Rectal smooth muscle tissue (tissue), 1 donor: ENCODE measurements at regions not wholly inside any gene's neighbourhood (a gene's known extent, or its start where the extent isn't known, plus 50 kb on each side); places are given as distances from the start of the nearest gene placed in this dataset.

ENCODE experiments used
- H3K27ac ChIP-seq: one replicate; pipeline ENCODE4 v1.7.0; 2013; ENCODE audit warnings: low read depth, low read length, inconsistent platforms
- H3K27me3 ChIP-seq: one replicate; pipeline ENCODE4 v1.7.0; 2013; ENCODE audit warnings: low read length; ENCODE audit not compliant: control insufficient read depth, insufficient read depth
- H3K36me3 ChIP-seq: one replicate; pipeline ENCODE4 v1.7.0; 2013; ENCODE audit warnings: low read length; ENCODE audit not compliant: control insufficient read depth, insufficient read depth
- H3K4me1 ChIP-seq: one replicate; pipeline ENCODE4 v1.7.0; 2013; ENCODE audit warnings: low read length; ENCODE audit not compliant: control insufficient read depth, insufficient read depth
- H3K4me3 ChIP-seq: one replicate; pipeline ENCODE4 v1.7.0; 2013; ENCODE audit warnings: low read length
- H3K9ac ChIP-seq: one replicate; pipeline ENCODE4 v1.7.0; 2013; ENCODE audit warnings: low read length

DNA sequence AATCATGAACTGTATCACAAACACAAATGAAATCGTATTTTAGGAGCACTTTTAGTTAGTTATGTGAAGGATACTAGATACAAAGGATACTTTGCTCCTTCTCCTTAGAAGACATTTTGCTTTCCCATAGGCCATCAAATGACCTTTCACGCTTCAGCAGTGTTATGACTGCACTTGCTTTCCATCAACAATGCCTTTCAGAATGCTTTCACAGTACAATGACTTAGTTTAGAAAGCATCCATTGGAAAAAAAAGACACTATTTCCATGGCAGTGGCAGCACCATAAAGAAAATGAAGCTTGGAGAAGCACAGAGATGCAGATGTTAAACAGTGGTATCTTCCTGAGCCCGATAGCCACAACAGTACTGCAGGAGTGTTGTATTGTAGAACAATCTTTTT is 203.9 kb downstream of the PCSK1 start:
- H3K4me3 ChIP-seq: no peak overlapping the region
- no peak overlapping the region for H3K27ac ChIP-seq
- H3K36me3 ChIP-seq: no peaks in the 10 kb centered on the region
- H3K27me3 ChIP-seq: no peaks in the 10 kb centered on the region
- H3K4me1 ChIP-seq: no peaks in the 10 kb centered on the region
- no peak overlapping the region for H3K9ac ChIP-seq

DNA sequence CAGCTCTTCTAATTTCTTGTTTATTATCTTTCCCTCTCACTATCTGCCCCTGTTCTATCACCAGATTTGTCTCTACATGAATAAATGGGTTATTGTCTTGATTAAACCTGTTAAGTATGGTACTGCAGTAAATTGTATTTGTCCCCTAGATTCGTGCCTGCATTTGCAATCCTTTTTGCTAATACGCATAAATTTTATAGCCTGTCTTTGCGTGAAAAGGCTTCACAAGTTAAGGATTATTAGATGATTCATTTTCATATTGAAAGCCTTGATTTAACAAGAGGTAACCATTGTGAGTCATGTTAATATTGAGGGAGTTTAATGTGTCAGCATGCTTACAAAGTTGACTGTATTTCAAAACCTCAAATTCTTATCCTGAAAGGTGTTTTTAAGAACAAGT is 204.6 kb downstream of the PCSK1 start:
- Histone ChIP-seq H3K36me3 (no peaks in the 10 kb centered on the region), H3K9ac (no peak overlapping the region), H3K4me1 (no peaks in the 10 kb centered on the region), H3K27ac (no peak overlapping the region), H3K27me3 (no peaks in the 10 kb centered on the region), H3K4me3 (no peak overlapping the region)

DNA sequence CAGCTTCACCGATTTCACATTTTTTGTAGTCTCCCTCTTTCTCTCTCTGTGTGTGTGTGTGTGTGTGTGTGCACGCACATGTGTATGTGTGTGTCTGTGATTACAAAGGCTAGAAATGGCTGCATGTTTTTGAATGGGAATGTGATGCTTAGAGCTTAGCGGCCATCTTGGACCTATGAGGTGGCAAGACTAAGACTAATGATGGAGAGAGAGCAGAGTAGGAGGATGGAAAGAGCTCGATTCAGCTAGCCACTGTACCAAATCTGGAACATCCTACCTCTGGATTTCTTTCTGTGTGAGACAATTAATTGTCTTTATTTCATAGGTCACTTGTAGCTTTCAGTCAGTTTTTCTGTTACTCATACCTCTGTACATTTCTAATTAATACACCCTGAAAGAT is 205.1 kb downstream of the PCSK1 start:
- H3K9ac ChIP-seq: no peak overlapping the region
- no peaks in the 10 kb centered on the region for H3K36me3 ChIP-seq
- no peaks in the 10 kb centered on the region for H3K27me3 ChIP-seq
- H3K27ac ChIP-seq: no peak overlapping the region
- H3K4me1 ChIP-seq: no peaks in the 10 kb centered on the region
- H3K4me3 ChIP-seq: no peak overlapping the region

DNA sequence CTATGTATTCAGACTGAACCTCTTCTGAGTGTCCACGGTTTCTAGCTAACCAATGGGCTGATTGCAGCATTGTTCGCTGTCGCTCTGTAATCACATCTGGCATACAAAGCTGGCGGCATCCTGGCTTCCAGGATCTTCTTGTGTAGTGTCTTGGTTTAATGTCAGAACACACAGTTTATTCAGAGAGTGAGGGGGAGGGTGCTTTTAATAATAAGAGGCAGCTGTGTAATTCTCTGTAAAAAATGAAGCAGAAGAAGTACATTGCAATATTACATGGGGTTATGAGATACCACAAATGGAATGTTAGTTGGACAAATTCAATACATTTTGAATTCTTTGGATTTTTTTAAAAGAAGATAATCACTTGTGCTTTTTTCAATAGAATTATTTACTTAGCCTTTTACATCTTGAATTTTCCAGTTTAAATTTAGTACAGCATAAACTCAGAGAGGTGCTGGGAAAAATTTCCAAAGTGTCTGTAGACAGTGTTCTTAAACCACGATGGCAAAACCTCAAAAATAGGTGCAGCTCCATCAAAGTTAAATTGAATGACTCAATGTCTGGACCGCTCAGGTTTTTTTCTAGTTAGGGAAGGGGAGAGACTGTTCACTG is 206.0 kb downstream of the PCSK1 start:
- H3K4me1 ChIP-seq: no peaks in the 10 kb centered on the region
- no peak overlapping the region for H3K9ac ChIP-seq
- no peaks in the 10 kb centered on the region for H3K27me3 ChIP-seq
- H3K27ac ChIP-seq: no peak overlapping the region
- no peaks in the 10 kb centered on the region for H3K36me3 ChIP-seq
- H3K4me3 ChIP-seq: no peak overlapping the region

DNA sequence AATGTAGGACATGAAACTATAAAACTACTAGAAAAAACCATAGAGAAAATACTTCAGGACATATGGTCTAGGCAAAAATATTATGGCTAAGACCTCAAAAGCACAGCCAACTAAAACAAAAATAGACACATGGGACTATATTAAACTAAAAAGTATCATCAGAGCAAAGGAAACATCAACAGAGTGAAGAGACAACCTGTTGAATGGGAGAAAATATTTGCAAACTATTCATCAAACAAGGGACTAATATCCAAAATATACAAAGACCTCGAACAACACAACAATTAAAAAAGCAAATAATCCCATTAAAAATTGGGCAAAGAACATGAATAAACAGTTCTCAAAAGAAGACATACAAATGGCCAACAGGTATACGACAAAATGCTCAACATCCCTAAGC is 210.9 kb downstream of the PCSK1 start:
- Histone ChIP-seq H3K4me1 (no peaks in the 10 kb centered on the region), H3K27me3 (no peaks in the 10 kb centered on the region), H3K9ac (no peak overlapping the region), H3K36me3 (no peaks in the 10 kb centered on the region), H3K27ac (no peak overlapping the region), H3K4me3 (no peak overlapping the region)

DNA sequence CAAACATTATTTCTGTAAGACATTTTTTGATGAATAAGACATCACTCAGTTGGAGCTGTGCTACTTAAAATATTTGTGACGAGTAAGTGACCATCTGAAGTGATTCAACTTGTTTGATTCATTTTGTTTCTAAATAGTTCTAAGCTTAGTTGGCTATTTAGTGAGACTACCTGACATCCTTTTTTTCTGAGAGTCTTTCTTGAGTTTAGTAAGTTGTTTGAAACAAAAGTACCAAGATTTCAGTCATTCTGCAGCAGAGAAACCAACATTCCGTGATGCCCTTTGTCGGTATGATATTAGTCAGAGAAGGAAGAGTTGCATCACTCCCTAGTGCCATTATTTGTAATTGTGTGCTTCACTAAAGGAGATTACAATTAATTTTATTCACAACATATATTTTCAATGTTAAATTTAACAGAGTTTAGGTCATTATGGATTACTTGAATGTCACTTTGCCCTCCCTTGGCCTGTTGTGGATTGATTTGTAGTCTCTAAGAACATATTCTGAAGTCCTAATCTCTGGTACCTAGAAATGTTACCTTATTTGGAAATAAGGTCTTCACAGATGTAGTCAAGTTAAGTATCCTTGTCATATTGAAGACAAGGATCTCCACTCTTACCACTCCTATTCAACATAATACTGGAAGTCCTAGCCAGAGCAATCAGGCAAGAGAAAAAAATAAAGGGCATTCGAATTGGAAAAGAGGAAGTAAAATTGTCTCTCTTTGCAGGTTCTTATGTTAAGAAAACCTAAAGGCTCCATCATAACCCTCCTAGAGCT is 212.2 kb downstream of the PCSK1 start:
- H3K9ac ChIP-seq: no peak overlapping the region
- H3K36me3 ChIP-seq: no peaks in the 10 kb centered on the region
- no peak overlapping the region for H3K27ac ChIP-seq
- no peaks in the 10 kb centered on the region for H3K4me1 ChIP-seq
- H3K4me3 ChIP-seq: no peak overlapping the region
- no peaks in the 10 kb centered on the region for H3K27me3 ChIP-seq

DNA sequence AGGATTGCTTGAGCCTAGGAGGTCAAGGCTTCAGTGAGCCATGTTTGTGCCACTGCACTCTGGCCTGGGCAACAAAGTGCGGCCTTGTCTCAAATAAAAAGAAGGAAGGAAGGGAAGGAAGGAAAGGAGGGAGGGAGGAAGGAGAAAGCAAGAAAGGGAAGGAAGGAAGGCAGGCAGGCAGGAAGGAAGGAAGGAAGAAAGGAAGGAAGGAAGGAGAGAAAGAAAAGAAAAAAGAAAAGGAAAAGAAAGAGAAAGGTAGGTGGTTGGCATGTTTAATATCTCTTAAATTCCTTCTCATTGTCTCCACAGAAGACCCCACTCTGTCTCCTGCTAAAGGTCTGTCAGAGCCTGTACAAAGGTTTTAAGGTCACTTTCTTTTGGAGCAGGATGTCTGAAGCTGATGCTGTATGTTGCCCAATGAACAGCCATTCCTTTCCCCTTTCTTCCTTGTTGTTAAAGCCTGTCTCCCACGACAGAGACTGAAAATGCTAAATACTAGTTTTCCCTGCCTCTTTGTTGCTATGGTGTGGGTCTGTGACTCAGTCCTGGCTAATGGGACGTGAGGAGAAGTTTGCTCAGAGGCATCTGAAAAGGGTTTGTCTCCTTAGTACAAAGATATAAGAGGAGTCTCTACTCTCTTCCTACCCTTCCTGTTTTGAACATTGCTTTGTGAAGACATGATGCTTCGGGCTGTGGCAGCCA is 213.3 kb downstream of the PCSK1 start:
- H3K27ac ChIP-seq: no peak overlapping the region
- H3K27me3 ChIP-seq: no peaks in the 10 kb centered on the region

DNA sequence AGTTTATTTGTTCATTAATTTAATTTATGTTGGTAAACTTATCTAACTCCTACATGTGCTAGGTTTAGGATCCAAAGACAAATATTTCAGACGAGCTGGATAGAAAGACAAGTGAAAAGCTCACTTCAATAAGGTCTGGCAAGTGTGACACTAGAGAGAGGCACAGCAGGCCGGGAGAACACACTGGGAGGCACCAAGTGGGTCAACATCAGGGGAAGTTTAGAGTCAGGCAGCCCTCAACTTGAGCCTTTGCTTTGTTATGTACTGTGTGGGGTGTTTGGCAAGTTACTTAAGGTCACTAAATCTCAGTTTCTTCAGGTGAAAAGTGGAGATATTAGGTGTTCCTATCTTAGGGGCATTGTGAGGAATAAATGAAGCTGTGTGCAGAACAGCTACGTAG is 214.4 kb downstream of the PCSK1 start:
- Histone ChIP-seq H3K4me1 (no peaks in the 10 kb centered on the region), H3K9ac (no peak overlapping the region), H3K4me3 (no peak overlapping the region), H3K27me3 (no peaks in the 10 kb centered on the region), H3K27ac (no peak overlapping the region), H3K36me3 (no peaks in the 10 kb centered on the region)

More for the DNA sequence above, 213.3 kb downstream of the PCSK1 start:
- no peaks in the 10 kb centered on the region for H3K4me1 ChIP-seq
- H3K36me3 ChIP-seq: no peaks in the 10 kb centered on the region
- no peak overlapping the region for H3K4me3 ChIP-seq
- H3K9ac ChIP-seq: no peak overlapping the region

DNA sequence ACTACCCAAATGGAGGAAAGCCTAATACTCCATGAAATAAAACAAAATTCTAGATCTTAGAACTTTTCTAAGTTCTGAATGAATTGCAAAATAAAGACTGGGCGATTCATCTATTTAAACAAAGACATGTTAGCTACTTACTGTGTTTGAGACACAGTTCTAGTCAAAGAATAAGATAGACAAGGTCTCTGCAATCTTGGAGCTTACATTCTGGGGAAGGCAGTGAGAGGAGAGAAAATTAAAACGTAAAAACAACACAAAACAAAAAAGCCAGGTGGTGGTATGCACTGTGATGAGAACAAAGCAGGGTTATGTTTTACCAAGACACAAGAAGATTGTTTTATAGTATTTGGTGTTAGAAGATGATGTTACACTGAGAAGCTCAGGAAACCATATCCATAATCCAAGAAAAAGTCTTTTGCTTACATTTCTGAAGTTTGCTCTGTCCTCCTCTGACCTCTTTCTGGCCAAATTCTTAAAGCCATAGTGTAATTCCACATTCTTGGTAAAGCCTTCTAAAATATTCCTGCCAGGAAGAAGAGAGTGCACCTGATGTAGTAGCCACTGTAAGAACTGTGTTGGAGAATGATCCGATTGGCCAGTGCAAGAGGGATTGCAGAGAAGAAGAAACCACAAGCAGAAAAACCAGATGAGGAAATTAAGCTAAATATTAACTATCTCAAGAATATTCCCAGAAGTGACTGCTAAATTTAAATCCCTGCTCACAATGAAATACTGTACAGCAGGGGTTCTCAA is 218.4 kb downstream of the PCSK1 start:
- Histone ChIP-seq H3K4me3 (no peak overlapping the region), H3K4me1 (no peaks in the 10 kb centered on the region), H3K9ac (no peak overlapping the region), H3K27ac (no peak overlapping the region), H3K27me3 (no peaks in the 10 kb centered on the region), H3K36me3 (no peaks in the 10 kb centered on the region)

DNA sequence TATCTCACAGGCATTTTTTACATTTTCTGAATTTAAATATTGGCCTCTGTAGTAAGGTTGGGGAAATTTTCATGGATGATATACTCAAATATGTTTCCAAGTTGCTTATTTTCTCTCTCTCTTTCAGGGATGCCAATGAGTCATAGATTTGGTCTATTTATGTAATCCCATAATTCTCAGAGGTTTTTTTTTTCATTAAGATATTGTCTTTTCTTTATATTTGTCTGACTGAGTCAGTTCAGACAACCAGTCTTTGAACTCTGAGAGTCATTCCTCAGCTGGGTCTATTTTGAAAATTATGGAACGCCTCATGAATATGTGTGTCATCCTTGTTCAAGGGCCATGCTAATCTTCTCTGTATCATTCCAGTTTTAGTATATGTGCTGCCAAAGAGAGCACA is 223.2 kb downstream of the PCSK1 start:
- Histone ChIP-seq H3K4me3 (no peak overlapping the region), H3K27ac (no peak overlapping the region), H3K36me3 (no peaks in the 10 kb centered on the region), H3K4me1 (no peaks in the 10 kb centered on the region), H3K27me3 (no peaks in the 10 kb centered on the region), H3K9ac (no peak overlapping the region)

DNA sequence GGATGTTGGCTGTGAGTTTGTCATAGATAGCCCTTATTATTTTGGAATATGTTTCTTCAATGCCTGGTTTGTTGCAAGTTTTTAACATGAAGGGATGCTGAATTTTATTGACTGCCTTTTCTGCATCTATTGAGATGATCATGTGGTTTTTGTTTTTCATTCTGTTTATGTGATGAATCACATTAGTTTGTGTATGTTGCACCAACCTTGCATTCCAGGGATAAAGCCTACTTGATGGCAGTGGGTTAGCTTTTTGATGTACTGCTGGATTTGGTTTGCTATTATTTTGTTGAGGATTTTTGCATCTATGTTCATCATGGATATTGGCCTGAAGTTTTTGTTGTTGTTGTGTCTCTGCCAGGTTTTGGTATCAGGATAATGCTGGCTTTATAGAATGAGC is 225.6 kb downstream of the PCSK1 start:
- no peaks in the 10 kb centered on the region for H3K36me3 ChIP-seq
- H3K9ac ChIP-seq: no peak overlapping the region
- no peaks in the 10 kb centered on the region for H3K4me1 ChIP-seq
- no peak overlapping the region for H3K4me3 ChIP-seq
- no peak overlapping the region for H3K27ac ChIP-seq
- no peaks in the 10 kb centered on the region for H3K27me3 ChIP-seq

DNA sequence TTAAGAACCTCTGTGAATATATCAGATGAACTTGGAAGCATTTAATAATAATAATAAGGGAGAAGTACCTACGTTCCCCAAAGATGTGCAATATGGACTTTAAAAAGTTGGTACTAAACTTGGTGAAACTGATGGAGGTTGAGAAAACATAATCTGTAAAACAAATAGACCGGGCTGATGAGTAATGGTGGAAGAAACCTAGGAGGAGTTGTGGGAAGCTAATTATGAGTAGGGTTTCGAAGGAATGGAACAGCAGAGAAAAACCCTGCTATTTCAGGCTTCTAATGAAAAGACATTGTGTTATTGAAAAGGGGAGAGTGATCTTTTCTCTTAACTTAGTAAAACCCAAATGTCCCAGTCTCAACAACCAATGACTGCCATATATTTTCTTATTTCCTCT is 229.3 kb downstream of the PCSK1 start:
- Histone ChIP-seq H3K27me3 (no peaks in the 10 kb centered on the region), H3K4me3 (no peak overlapping the region), H3K27ac (no peak overlapping the region), H3K9ac (no peak overlapping the region), H3K4me1 (no peaks in the 10 kb centered on the region), H3K36me3 (no peaks in the 10 kb centered on the region)
